Suppressor macrophage treated with lipopolysaccharide for 4 hours (primary cell): ENCODE measurements at regions not wholly inside any gene's neighbourhood (a gene's known extent, or its start where the extent isn't known, plus 50 kb on each side); places are given as distances from the start of the nearest gene placed in this dataset.
A peak's percentile ranks its signal among the peaks of the same experiment; 100 is the strongest.

ENCODE experiments used
- DNase-seq: peaks from one replicate; pipeline ENCODE4 v3.0.0-alpha.2; 2020

DNA sequence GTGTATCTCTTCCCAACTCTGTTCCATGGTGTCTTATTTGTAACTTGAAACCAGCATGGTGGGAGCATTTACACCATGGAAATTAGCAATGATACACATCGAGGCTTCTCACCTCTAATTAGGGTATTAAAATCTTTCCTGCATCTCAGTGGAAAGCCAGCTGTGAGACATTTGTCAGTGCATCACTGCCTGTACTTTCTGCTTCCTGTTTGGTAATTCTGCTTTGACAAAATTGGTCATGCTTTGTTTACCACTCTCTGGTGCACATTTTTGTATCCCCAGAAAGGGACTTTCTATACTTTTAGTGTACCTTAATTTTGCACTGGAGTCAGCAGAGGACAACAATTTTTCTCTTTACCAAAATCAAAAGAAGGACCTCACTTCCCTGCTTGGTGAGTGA is 402.1 kb downstream of the PDCD6IP start:
- no peak for DNase-seq

DNA sequence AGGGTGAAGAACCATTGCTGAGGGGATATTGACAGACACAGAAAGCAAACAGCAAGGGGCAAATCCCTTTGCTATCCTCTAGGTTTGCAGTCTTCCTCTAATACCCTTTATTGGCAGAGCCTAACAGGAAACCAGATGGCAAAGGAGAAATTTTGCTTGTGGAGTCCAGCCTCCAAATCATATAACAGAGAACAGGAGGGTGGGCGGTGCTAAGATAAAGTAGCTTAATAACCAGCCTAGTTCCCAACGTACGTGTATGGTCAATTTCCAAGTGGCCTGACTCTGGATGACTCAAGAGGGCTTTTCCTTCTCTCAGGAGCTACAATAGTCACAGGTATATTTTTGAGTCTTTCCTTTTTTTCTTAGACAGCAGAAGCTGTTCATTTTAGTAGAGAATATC is 404.5 kb downstream of the PDCD6IP start:
- DNase-seq, result no peak

- DNase-seq, result no peak
These were observed 405.0 kb downstream of the PDCD6IP start for GRCh38 chr3:34203386-34203785.

- DNase-seq, result no peak
These were observed 408.6 kb downstream of the PDCD6IP start for GRCh38 chr3:34207002-34207401.

GRCh38 chr3:34207806-34208205 is 409.4 kb downstream of the PDCD6IP start:
- DNase-seq, result no peak

DNA sequence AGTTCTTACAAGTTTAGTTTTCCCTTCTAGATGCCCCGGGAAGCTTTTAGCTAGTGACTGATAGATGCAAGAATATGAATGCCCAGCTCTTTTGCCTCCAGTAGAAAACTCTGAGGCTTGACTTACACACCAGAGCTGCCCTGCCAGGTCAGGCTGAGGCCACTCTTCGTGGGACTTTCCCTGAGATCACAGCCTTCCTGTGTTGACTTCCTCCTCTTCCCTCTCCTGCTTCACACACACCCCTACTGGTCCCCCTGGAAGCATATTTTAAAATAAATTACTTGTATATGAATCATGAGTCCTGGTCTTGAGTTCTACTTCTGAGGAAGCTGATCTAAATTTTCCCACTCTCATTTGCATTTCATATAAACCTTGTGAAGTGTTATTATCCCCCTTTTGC is 413.7 kb downstream of the PDCD6IP start:
- DNase-seq, result peak; percentile 55

DNA sequence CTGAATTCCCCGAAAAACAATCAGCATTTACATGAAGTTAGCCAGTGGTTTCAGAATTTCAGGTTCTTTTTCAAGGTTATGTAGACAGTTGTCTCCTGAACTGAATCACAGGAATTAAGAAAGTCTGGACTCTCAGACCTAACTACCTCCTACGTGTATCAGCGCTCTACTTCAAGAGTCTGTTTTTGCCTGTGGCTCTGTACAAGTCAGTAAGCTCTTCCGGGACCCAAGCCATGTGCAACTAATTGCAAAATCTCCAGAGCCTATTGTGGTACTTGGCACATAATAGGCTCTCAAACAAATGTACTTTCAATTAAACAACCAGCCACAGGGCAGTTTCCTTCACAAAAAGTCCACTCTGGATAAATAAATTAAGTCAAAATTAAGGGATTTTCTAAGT is 414.2 kb downstream of the PDCD6IP start:
- DNase-seq, result peak; percentile 25

DNA sequence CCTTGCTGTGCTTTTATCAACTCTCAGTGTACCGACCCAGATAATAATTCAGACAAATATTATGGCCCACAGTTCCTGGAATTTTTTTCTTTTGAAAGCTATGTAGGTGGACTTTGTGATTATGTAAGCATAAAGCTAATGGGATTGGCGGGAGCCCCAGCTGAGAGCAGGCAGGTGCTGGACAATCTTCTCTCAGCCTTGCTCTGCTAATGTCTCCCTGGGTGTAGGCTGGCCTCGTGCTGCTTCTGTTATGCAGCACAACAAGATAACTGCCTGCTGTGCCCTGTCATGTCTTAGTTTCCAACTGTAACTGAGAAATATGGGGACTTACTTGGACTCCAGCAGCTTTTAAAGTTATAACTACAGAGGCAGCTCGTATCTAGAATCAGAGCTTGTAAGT is 415.0 kb downstream of the PDCD6IP start:
- no peak for DNase-seq

DNA sequence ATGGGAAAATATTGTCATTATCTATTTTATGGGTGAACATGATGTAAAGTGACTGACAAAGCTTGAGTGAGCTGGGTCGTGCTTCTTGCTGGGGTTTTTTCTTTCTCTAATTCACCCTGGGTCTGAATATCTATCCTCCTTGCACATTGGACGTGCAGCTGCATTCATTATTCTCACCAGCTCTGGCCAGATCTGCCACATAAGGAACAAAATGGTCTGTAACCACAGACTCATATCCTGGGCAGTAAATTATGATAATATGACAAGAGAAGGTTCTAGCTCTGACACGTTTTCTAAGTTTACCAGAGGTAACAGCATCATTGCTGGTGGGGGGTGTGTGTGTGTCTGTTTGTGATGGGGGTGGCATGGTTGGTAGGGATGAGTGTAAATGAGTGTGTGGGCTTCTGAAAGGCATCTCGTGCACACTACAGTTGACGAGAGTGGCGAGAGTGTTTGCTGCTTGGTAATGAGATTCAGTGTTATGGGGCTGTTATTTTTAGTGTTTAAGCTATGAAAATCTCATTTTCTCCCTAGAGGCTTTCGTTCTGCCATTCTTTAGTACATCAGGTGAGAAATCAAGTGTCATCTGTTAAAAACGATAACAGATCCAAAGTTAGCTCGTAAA is 418.4 kb downstream of the PDCD6IP start:
- DNase-seq, result no peak

- no peak for DNase-seq
These were observed 420.4 kb downstream of the PDCD6IP start for GRCh38 chr3:34218706-34219385.

DNA sequence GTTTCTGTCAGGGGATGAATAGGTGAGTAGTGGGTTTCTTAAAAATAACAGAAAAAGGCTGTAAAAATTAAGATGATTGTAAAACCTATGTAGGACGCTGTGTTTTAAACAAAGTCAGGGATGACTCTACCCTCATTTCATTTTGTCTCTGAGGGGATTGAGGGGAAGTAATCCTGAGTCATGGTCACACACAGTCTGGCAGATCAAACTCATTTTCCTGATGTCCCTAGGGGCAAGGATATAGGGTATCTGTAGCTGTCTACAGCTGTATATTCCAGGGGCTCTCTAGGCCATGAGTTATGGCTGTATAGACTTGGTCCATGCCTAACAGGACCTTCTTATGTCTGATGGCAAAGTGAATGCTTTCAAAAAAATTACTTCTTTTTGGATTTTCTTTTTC is 421.1 kb downstream of the PDCD6IP start:
- no peak for DNase-seq

- no peak for DNase-seq
These were observed 427.5 kb downstream of the PDCD6IP start for GRCh38 chr3:34225821-34226366.

DNA sequence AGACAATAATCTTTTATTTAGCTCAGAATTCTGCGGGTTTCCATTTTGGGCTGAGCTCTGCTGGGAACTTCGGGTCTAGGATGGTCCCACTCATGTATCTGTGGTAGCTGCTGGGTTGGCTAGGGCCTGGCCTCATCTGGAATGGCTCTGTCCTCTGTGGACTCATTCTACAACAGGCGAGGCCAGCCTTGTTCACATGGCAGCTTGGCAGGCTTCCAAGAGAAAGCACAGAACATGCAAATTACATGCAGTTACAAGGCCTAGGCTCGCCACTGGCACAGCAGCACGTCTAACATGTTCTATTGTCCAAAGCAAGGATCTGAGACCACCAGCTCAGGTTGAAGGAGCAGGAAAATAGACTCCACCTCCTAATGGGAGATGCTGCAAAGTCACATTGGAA is 431.4 kb downstream of the PDCD6IP start:
- DNase-seq, result no peak

DNA sequence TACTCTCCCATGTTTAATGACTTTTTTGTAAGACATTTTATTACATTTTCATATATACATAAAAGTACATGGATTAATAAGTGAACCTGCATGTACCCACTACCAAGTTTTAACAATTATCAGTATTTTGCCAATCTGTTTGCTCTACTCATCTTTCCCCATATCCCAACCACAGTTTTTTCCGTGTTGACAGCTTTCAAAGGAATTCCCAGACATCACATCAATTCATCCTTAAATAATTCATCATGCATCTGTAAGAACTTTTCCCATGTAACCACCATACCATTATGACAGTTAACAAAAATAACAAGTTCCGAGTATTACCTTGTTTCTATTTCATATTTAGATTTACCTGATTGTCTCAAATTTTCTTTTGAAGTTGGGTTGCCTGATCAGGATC is 436.7 kb downstream of the PDCD6IP start:
- no peak for DNase-seq

DNA sequence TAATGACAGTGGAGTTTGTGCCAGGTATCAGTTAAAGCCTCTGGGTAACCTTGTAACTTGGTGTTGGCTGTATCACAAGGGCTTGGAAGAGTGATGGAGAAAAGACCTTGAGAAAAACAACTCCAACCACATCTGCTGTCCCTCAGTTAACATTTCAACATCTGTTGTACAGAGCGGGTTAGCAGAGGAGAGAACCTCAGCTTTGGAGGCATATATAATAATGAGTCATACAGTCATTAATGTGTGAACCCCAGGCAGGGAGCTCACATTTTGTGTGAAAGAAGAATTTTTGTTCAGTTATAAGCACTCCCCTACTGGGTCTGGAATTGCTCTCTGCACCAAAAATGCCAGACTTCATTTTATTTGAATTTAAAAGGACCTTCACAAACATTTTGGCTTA is 439.5 kb downstream of the PDCD6IP start:
- no peak for DNase-seq

GRCh38 chr3:34238407-34238806 is 440.0 kb downstream of the PDCD6IP start:
- no peak for DNase-seq

DNA sequence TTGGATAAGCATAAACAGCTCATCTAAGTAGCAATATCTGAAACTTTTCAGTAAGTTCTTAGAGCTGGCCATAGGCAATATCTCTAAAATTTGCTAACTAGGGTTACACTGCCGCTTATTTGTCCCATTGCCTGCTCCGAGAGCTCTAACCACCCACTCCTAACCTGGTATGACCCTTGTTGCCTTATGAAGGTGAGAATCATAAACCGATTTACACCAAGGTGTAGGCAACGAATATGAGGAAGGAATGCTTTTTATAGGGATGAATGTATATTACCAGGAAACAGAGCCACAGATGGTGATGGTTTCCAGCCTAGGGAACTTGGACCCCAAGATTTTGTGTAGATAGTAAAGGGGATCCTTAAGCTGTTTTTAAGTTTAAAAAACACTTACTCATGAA is 440.9 kb downstream of the PDCD6IP start:
- DNase-seq, result no peak

GRCh38 chr3:34239875-34240274 is 441.4 kb downstream of the PDCD6IP start:
- DNase-seq, result no peak

- DNase-seq, result no peak
These were observed 449.0 kb downstream of the PDCD6IP start for GRCh38 chr3:34247401-34247800.

DNA sequence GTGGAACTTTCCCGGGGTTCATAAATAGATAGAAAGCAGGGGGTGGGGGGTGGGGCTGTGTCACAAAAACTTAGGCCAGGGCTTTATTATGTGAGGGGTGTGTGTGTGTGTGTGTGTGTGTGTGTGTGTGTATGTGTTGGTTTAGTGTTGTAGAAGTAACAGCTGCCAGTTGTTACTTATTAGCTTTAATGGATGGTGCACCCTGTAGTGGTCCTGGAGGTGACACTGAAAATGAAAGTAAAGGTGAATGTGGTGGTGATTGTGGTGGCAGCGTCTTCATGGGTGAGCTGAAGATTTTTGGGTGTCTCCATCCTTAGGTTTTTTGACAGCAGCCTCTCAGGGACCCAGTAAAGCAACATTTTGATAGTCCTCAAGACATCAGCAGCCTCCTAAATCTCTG is 449.9 kb downstream of the PDCD6IP start:
- DNase-seq, result no peak

GRCh38 chr3:34254285-34254684 is 455.9 kb downstream of the PDCD6IP start:
- no peak for DNase-seq

DNA sequence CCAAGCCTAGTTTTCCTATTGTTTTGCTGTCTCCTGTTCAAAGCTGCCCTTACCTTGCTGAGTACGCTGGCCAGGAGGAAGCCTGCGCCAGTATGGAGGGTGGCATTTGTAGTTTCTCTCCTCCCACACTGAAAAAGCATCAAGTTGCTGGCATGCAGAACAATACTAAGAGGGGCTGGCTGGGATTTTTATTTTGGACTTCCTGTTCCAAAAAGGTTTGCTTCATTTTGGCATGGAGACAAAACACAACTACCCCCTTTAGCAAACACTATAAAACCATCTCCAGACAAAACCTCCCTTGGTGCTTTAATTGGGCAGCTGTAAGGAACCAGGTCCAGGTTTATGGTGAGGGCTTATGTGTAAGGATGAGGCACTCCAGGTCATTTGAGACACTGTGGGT is 457.6 kb downstream of the PDCD6IP start:
- no peak for DNase-seq

GRCh38 chr3:34256791-34257190 is 458.4 kb downstream of the PDCD6IP start:
- DNase-seq, result no peak

- no peak for DNase-seq
These were observed 460.0 kb downstream of the PDCD6IP start for GRCh38 chr3:34258271-34258998.
